B cell (primary cell): ENCODE measurements at regions not wholly inside any gene's neighbourhood (a gene's known extent, or its start where the extent isn't known, plus 50 kb on each side); places are given as distances from the start of the nearest gene placed in this dataset.

Source experiments
- CTCF ChIP-seq: fragments of 200-600 bp; IDR thresholded peaks from one replicate; pipeline ENCODE4 v1.8.0; 2022; ENCODE audit warnings: antibody characterized with exemption, mild to moderate bottlenecking
- EZH2 ChIP-seq: IDR thresholded peaks from 2 replicates; pipeline ENCODE4 v1.6.1; 2012; ENCODE audit warnings: borderline replicate concordance, low read depth, mild to moderate bottlenecking, moderate library complexity, low read length; ENCODE audit not compliant: insufficient read depth, poor library complexity, severe bottlenecking

GRCh38 chr3:109982201-109982600, 644.9 kb upstream of the DPPA4 start:
- TF ChIP-seq CTCF (no peak), EZH2 (no peak)
